ENCODE measurements at regions not wholly inside any gene's neighbourhood (a gene's known extent, or its start where the extent isn't known, plus 50 kb on each side); places are given as distances from the start of the nearest gene placed in this dataset.

- no peaks in the 10 kb centered on the region for H3K9me3 ChIP-seq
- intact Hi-C loops (cut with DNase I; ENCODE audit: low total_unique reads): no loop called here
- H3K27ac ChIP-seq: no peak overlapping the region
- no peaks in the 10 kb centered on the region for H3K4me1 ChIP-seq
- H3K36me3 ChIP-seq: no peaks in the 10 kb centered on the region
- no peak for DNase-seq
- no peak overlapping the region for H3K4me3 ChIP-seq
- TF ChIP-seq POLR2A (IDR thresholded peaks at IDR 0.05) (no peak), CTCF (IDR thresholded peaks at IDR 0.05) (no peak)
- no peaks in the 10 kb centered on the region for H3K27me3 ChIP-seq
These were observed 89.7 kb upstream of the SHANK2 start for GRCh38 chr11:71342116-71342515.

- Histone ChIP-seq H3K4me1 (no peaks in the 10 kb centered on the region), H3K27me3 (no peaks in the 10 kb centered on the region), H3K4me3 (no peak overlapping the region), H3K36me3 (no peaks in the 10 kb centered on the region), H3K9me3 (no peaks in the 10 kb centered on the region), H3K27ac (no peak overlapping the region)
- no peak for DNase-seq
- no peak for TF ChIP-seq POLR2A (IDR thresholded peaks at IDR 0.05)
- no peak for TF ChIP-seq CTCF (IDR thresholded peaks at IDR 0.05)
- intact Hi-C loops (cut with DNase I; ENCODE audit: low total_unique reads): no loop called here
These were observed 89.2 kb upstream of the SHANK2 start for GRCh38 chr11:71341596-71341995.

- Histone ChIP-seq H3K27ac (no peak overlapping the region), H3K27me3 (no peaks in the 10 kb centered on the region), H3K4me3 (no peak overlapping the region), H3K36me3 (no peaks in the 10 kb centered on the region), H3K9me3 (no peaks in the 10 kb centered on the region), H3K4me1 (no peaks in the 10 kb centered on the region)
- intact Hi-C loops (cut with DNase I; ENCODE audit: low total_unique reads): no loop called here
- TF ChIP-seq CTCF (IDR thresholded peaks at IDR 0.05): no peak
- no peak for TF ChIP-seq POLR2A (IDR thresholded peaks at IDR 0.05)
- DNase-seq: no peak
These were observed 88.8 kb upstream of the SHANK2 start for GRCh38 chr11:71341173-71341572.

GRCh38 chr11:71340086-71340606 lies 87.8 kb upstream of the SHANK2 start:
- Histone ChIP-seq H3K4me3 (no peak overlapping the region), H3K27me3 (no peaks in the 10 kb centered on the region), H3K36me3 (no peaks in the 10 kb centered on the region), H3K27ac (no peak overlapping the region), H3K9me3 (no peaks in the 10 kb centered on the region), H3K4me1 (no peaks in the 10 kb centered on the region)
- TF ChIP-seq CTCF (IDR thresholded peaks at IDR 0.05) (no peak), POLR2A (IDR thresholded peaks at IDR 0.05) (no peak)
- intact Hi-C loops (cut with DNase I; ENCODE audit: low total_unique reads): no loop called here
- DNase-seq: no peak

- TF ChIP-seq CTCF (IDR thresholded peaks at IDR 0.05) (no peak), POLR2A (IDR thresholded peaks at IDR 0.05) (no peak)
- H3K4me3 ChIP-seq: peak overlapping the region; percentile 8 to 26
- intact Hi-C loops (cut with DNase I; ENCODE audit: low total_unique reads): no loop called here
These were observed 87.1 kb upstream of the SHANK2 start for GRCh38 chr11:71339396-71339881.

More at GRCh38 chr11:71339396-71339881, 87.1 kb upstream of the SHANK2 start:
- H3K27ac ChIP-seq: no peak overlapping the region
- H3K4me1 ChIP-seq: no peaks in the 10 kb centered on the region
- no peaks in the 10 kb centered on the region for H3K9me3 ChIP-seq
- DNase-seq: no peak
- no peaks in the 10 kb centered on the region for H3K36me3 ChIP-seq
- H3K27me3 ChIP-seq: no peaks in the 10 kb centered on the region

All from uterus (tissue), 3 donors.